ENCODE measurements at regions not wholly inside any gene's neighbourhood (a gene's known extent, or its start where the extent isn't known, plus 50 kb on each side); places are given as distances from the start of the nearest gene placed in this dataset.

- no peak for DNase-seq (ENCODE audit: low spot score)
Measured at GRCh38 chr9:19732441-19732951, 56.3 kb downstream of the SLC24A2 start.

- DNase-seq (ENCODE audit: low spot score) = no peak
Measured at GRCh38 chr9:19728101-19728500, 60.7 kb downstream of the SLC24A2 start.

GRCh38 chr9:19725970-19726369, 62.9 kb downstream of the SLC24A2 start:
- no peak for DNase-seq (ENCODE audit: low spot score)

GRCh38 chr9:19720377-19720776, 68.5 kb downstream of the SLC24A2 start:
- peak; percentile 55 for DNase-seq (ENCODE audit: low spot score)

- no peak for DNase-seq (ENCODE audit: low spot score)
Measured at GRCh38 chr9:19703702-19704101, 85.1 kb downstream of the SLC24A2 start.

- no peak for DNase-seq (ENCODE audit: low spot score)
Measured at GRCh38 chr9:19701991-19702390, 86.8 kb downstream of the SLC24A2 start.

GRCh38 chr9:19701274-19701673, 87.6 kb downstream of the SLC24A2 start:
- DNase-seq (ENCODE audit: low spot score) = no peak

DNA sequence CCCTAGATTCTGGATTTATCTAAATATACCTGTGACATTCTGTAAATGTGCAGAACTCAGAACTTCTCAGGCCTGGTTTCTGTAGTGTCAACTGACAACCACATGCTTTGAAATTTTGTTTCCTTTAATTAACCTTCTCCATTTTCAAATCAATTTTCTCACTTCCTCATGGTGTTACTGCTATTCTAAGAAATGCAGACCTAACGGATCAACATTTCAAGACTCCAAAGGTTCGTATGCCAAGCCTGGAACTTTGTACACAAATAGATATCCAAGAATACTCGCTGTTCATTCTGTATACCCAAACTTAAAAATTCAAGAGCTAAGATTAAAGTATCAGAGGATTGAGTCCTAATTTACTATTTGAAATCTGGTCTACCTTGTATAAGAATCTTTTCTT, 88.1 kb downstream of the SLC24A2 start:
- no peak for DNase-seq (ENCODE audit: low spot score)

GRCh38 chr9:19699756-19700155, 89.1 kb downstream of the SLC24A2 start:
- no peak for DNase-seq (ENCODE audit: low spot score)

DNA sequence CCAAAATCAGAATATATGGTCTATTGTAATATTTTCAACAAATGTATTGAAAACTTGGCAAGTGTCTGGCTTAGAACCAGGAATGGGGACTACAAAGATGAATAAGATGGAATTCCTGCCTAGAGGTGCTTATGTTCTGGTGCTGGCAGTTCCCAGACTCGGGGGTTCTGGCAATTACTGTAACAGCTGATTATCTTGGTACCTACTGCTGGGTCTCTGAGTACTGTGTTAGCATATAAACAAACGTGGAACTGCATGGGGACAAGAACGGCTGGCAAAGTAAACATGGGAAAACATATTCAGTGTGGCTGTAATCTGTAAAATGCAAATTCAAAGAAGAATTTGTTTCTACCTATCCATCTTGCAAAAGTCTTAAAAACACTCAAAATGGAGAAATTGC, 89.9 kb downstream of the SLC24A2 start:
- no peak for DNase-seq (ENCODE audit: low spot score)

DNA sequence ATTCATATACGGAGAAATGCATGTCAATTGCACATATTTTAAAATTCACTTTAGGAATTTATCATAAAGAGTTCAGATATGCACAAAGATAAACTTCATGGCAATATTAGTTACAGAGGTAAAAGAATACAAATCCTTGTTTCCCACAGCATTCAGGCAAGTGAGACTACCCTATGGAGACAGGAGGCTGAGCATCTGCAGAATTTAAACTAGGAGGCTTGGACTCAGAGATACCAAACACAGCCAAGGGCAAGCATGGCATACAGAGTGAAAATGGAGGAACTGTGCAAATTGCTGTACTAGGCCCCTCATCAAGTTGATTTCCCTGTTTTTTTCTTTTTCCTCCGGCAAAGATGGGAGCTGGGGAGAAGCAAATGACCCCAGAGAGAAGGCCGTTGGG, 94.2 kb downstream of the SLC24A2 start:
- no peak for DNase-seq (ENCODE audit: low spot score)

DNA sequence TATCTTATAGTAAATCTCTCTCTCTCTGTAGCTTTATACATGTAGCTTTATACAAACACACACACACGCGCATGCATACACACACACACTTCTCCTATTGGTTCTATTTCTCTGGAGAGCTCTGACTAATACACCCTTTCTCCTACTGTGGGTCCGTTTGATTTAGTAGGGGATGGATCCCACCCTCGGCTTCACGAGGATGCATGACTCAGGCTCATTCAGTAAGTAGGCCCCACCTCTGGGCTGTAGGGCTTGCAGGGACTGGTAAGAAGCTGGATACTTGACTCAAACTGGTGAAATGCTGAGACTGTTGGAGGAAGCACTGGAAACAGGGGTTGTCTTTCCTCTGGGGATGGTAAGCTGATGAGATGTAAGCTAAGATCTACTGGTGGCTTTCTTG, 98.7 kb downstream of the SLC24A2 start:
- no peak for DNase-seq (ENCODE audit: low spot score)

- no peak for DNase-seq (ENCODE audit: low spot score)
Measured at GRCh38 chr9:19689328-19690101, 99.3 kb downstream of the SLC24A2 start.

DNA sequence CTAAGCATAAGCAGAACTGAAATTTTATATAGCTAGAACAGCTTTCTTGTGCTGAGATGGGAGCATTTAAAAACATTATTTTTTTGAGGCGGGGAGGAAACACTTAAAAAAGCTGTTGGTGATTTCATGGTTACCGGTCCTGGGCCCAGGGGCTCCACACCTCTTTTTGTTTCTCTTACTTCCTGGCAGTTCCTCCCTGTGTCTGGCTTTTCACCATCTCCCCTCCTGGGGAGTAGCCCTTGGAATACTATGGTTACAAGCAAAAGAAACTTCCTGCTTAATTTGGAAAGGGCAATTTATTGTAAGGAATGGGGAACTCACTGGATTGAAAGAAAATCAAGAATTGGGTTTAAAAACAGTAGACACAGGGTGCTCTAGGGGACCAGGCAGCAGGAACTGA, 105.1 kb downstream of the SLC24A2 start:
- DNase-seq (ENCODE audit: low spot score) = no peak

DNA sequence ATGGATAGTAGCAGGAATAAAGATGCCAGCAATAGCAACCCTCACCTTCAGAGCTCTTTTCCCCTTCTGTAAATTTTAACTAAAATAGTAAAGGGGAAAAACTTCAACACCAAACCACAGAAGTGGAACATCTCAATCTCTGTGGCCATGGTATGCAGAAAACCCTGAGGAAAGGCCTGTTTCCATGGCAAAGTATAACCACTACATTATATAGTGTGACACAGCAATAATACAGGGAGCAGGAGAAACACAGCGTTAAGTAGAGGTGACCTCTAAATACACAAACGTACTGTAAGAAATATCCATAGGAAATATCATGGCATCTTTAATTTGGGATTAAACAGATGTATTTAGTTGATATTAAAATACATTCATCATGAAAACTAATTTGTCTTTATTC, 106.4 kb downstream of the SLC24A2 start:
- no peak for DNase-seq (ENCODE audit: low spot score)

- no peak for DNase-seq (ENCODE audit: low spot score)
Measured at GRCh38 chr9:19681846-19682245, 107.0 kb downstream of the SLC24A2 start.

- DNase-seq (ENCODE audit: low spot score) = no peak
Measured at GRCh38 chr9:19677924-19678323, 110.9 kb downstream of the SLC24A2 start.

DNA sequence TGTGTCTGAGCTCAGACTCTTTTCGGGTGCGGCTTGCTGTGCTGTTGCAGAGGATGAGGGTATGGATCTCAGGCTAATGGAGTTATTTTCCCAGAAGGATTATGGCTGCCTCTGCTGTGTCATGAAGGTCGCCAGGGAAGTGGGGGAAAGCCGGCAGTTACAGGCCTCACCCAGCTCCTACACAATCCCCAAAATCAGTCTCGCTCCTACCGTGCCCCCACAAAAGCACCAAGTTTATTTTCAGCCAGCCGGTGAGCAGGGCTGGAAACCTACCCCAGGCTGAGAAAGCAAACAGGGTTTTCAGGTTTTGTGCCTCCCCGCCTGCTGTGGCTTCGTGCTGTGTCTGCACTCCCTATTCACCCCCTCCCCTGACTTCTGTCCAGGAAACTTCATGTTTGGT, 113.3 kb downstream of the SLC24A2 start:
- no peak for DNase-seq (ENCODE audit: low spot score)

DNA sequence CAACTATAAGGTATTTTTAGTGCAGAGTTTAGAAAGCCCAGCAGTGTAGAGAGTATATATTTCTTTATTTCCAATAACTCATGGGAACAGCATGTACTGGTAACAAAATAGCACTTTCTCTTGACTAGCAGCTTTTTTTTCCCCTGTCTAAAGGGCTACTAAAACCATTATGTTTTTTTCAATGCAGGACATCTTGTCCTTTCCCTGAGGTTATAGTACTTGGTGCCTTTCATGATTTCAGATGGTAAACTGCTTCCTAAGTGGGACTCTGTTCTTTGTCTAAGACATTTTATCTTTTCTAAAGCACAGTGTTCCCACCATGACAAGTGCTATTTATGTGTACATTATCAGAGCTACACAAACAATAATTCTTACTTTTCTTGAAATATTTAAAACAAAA, 122.3 kb downstream of the SLC24A2 start:
- DNase-seq (ENCODE audit: low spot score) = no peak

GRCh38 chr9:19665146-19665863, 123.5 kb downstream of the SLC24A2 start:
- no peak for DNase-seq (ENCODE audit: low spot score)

- DNase-seq (ENCODE audit: low spot score) = no peak
Measured at GRCh38 chr9:19663570-19663969, 125.3 kb downstream of the SLC24A2 start.

DNA sequence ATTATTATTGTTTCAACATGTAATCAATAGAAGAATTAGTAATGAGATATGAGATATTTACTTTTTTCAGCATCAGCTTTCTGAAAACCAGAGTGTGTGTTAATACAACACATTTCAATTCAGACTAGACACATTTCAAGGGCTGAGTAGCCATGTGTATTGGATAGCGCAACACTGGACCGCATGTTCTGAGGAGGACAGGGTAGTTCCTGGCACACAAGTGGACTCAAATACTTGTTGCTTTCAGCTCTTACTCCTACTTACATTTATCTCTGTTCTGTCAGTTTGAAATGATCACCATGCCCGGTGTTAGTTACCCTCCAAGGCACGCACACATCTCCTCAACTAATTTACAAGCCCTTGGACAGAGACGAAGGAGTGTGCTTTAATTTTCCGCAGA, 126.6 kb downstream of the SLC24A2 start:
- DNase-seq (ENCODE audit: low spot score) = no peak

DNA sequence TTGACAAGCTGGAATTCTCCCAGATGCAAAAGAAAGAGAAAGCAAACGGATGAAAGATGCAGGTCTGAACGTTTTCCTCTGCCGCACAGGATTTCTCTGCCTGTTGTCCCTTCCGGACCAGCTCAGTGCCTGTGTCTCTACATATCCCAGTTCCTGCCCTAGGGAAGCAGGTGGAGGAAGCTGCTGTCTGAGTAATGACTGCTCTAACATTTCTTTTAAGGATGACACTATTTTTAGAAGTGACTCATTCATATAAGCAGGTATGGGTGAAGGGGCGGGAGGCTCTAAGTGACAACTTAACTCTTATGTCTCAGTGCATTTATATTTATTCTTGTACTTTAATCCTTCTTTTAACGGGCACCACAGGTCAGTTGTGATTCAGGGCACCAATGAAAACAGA, 128.8 kb downstream of the SLC24A2 start:
- no peak for DNase-seq (ENCODE audit: low spot score)
